ENCODE measurements at regions not wholly inside any gene's neighbourhood (a gene's known extent, or its start where the extent isn't known, plus 50 kb on each side); places are given as distances from the start of the nearest gene placed in this dataset.

DNA sequence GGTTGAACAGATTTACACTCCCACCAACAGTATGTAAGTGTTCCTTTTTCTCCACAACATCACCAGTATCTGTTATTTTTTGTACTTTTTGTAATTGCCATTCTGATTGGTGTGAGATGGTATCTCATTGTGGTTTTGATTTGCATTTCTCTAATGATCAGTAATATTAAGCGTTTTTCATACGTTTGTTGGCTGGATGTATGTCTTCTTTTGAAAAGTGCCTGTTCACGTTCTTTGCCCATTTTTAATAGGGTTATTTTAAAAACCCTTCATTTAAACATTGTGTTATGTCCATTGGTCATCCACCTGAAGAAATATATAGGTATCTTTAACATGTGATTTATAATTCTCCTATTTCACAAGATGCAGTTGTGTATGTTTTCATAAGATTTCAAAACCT lies 291.3 kb downstream of the SEMA3D start:
- TF ChIP-seq TARDBP (IDR thresholded peaks at IDR 0.05): no peak
- no peak for TF ChIP-seq SP1 (IDR thresholded peaks at IDR 0.05)
- no peak for TF ChIP-seq FOXM1 (IDR thresholded peaks at IDR 0.05; ENCODE audit: borderline replicate concordance)
- TF ChIP-seq NFRKB (IDR thresholded peaks at IDR 0.05): no peak
- no peak for TF ChIP-seq SUZ12 (IDR thresholded peaks at IDR 0.05)
- no peak for TF ChIP-seq FOXK2 (IDR thresholded peaks at IDR 0.05)
- TF ChIP-seq ARNT (IDR thresholded peaks at IDR 0.05): no peak

Measured in HEK293T (cell line).